HL-60 (cell line): ENCODE measurements at regions not wholly inside any gene's neighbourhood (a gene's known extent, or its start where the extent isn't known, plus 50 kb on each side); places are given as distances from the start of the nearest gene placed in this dataset.

Experiments used
- DNase-seq, 2 experiments: peaks; one replicate each; pipeline ENCODE4 v3.0.0-alpha.2; 2010 to 2020; ENCODE audit warnings: low read depth in 1 of 2, low spot score in 1 of 2
- H3K27ac ChIP-seq: fragments of 250-450 bp; sonication (Bioruptor Pico); replicated peaks from 2 replicates; pipeline ENCODE4 v1.5.1; 2020; ENCODE audit warnings: mild to moderate bottlenecking, moderate library complexity
- H3K27me3 ChIP-seq: fragments of 250-450 bp; sonication (Bioruptor Pico); 2 replicates; pipeline ENCODE4 v1.5.1; 2021; ENCODE audit warnings: mild to moderate bottlenecking, moderate library complexity; ENCODE audit not compliant: insufficient read depth, poor library complexity, severe bottlenecking
- H3K4me3 ChIP-seq: replicated peaks from 2 replicates; pipeline ENCODE4 v1.5.1; 2011; ENCODE audit warnings: mild to moderate bottlenecking, control low read depth, low read length; ENCODE audit not compliant: insufficient read depth
- GABPA ChIP-seq: IDR thresholded peaks from 2 replicates; pipeline ENCODE4 v1.6.1; 2012; ENCODE audit warnings: low read depth
- POLR2AphosphoS5 ChIP-seq: IDR thresholded peaks from 2 replicates; pipeline ENCODE4 v1.6.1; 2012; ENCODE audit warnings: low read depth
- SPI1 ChIP-seq: IDR thresholded peaks from 2 replicates; pipeline ENCODE4 v1.6.1; 2012; ENCODE audit warnings: low read depth, mild to moderate bottlenecking, borderline replicate concordance
- TF ChIP-seq, protein P1 (sequence below): IDR thresholded peaks from 2 replicates; pipeline ENCODE4 v1.6.1; 2012; ENCODE audit warnings: low read depth; ENCODE audit not compliant: insufficient replicate concordance
- TF ChIP-seq, protein P2 (sequence below): IDR thresholded peaks from one replicate; pipeline ENCODE4 v1.5.1; 2011; ENCODE audit warnings: low read length, control low read depth, inconsistent platforms; ENCODE audit not compliant: insufficient read depth

DNA sequence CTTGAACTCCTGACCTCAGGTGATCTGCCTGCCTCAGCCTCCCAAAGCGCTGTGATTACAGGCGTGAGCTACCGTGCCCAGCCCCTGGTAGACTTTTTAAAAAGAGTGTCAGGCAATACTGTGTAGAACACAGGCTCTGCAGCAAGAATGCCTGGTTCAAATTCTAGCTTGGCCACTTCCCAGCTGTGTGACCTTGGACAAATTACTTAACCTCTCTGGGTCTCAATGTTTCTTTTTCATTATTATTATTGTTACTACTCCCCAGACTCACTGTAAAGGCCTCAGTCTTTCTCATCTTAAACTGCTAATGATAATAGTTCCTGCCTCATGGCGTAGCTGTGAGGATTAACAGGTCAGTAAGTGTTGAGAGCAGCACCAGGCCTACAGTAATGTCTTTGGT, 114.3 kb downstream of the LITAF start:
- no peak overlapping the region; the same call in 1 of the 2 replicates for H3K27ac ChIP-seq
- no peak for DNase-seq
- no peak for TF ChIP-seq POLR2AphosphoS5
- no peak for TF ChIP-seq SPI1
- TF ChIP-seq GABPA = no peak
- TF ChIP-seq, protein P1, sequence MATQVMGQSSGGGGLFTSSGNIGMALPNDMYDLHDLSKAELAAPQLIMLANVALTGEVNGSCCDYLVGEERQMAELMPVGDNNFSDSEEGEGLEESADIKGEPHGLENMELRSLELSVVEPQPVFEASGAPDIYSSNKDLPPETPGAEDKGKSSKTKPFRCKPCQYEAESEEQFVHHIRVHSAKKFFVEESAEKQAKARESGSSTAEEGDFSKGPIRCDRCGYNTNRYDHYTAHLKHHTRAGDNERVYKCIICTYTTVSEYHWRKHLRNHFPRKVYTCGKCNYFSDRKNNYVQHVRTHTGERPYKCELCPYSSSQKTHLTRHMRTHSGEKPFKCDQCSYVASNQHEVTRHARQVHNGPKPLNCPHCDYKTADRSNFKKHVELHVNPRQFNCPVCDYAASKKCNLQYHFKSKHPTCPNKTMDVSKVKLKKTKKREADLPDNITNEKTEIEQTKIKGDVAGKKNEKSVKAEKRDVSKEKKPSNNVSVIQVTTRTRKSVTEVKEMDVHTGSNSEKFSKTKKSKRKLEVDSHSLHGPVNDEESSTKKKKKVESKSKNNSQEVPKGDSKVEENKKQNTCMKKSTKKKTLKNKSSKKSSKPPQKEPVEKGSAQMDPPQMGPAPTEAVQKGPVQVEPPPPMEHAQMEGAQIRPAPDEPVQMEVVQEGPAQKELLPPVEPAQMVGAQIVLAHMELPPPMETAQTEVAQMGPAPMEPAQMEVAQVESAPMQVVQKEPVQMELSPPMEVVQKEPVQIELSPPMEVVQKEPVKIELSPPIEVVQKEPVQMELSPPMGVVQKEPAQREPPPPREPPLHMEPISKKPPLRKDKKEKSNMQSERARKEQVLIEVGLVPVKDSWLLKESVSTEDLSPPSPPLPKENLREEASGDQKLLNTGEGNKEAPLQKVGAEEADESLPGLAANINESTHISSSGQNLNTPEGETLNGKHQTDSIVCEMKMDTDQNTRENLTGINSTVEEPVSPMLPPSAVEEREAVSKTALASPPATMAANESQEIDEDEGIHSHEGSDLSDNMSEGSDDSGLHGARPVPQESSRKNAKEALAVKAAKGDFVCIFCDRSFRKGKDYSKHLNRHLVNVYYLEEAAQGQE = no peak
- TF ChIP-seq, protein P2, sequence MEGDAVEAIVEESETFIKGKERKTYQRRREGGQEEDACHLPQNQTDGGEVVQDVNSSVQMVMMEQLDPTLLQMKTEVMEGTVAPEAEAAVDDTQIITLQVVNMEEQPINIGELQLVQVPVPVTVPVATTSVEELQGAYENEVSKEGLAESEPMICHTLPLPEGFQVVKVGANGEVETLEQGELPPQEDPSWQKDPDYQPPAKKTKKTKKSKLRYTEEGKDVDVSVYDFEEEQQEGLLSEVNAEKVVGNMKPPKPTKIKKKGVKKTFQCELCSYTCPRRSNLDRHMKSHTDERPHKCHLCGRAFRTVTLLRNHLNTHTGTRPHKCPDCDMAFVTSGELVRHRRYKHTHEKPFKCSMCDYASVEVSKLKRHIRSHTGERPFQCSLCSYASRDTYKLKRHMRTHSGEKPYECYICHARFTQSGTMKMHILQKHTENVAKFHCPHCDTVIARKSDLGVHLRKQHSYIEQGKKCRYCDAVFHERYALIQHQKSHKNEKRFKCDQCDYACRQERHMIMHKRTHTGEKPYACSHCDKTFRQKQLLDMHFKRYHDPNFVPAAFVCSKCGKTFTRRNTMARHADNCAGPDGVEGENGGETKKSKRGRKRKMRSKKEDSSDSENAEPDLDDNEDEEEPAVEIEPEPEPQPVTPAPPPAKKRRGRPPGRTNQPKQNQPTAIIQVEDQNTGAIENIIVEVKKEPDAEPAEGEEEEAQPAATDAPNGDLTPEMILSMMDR = no peak
- no peak overlapping the region for H3K4me3 ChIP-seq
- no peaks in the 10 kb centered on the region for H3K27me3 ChIP-seq

DNA sequence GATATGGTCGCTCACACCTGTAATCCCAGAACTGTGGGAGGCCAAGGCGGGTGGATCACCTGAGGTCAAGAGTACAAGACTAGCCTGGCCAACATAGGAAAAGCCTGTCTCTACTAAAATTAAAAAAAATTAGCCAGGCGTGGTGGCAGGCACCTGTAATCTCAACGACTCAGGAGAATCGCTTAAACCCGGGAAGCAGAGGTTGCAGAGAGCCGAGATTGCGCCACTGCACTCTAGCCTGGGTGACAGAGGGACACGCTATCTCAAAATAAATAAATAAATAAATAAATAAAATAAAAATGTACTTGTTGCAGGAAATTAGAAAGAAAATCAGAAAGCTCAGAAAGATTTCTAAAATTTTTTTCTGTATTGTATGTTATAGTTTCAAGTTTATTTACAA, 113.9 kb downstream of the LITAF start:
- no peak overlapping the region; the same call in 1 of the 2 replicates for H3K27ac ChIP-seq
- no peak for DNase-seq
- H3K4me3 ChIP-seq = no peak overlapping the region
- no peak for TF ChIP-seq SPI1
- no peak for TF ChIP-seq GABPA
- TF ChIP-seq, protein P2 = no peak
- TF ChIP-seq, protein P1 = no peak
- TF ChIP-seq POLR2AphosphoS5 = no peak
- H3K27me3 ChIP-seq = no peaks in the 10 kb centered on the region

DNA sequence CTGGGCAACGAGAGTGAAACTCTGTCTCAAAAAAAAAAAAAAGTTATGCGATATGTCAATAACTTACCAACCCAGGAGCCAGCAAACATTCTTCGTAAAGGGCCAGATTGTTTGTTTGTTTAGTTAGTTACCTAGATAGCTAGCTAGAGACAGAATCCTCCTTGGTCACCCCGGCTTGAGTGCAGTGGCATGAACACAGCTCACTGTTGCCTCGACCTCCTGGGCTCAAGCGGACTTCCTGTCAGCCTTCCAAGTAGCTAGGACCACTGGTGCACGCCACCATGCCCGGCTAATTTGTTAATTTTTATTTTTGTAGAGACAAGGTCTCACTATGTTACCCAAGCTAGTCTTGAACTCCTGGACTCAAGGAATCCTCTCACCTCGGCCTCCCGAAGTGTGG, 113.0 kb downstream of the LITAF start:
- no peak for DNase-seq
- no peak for TF ChIP-seq GABPA
- TF ChIP-seq SPI1 = no peak
- no peak for TF ChIP-seq POLR2AphosphoS5
- TF ChIP-seq, protein P2 = no peak
- TF ChIP-seq, protein P1 = no peak

More for the DNA sequence above, 113.0 kb downstream of the LITAF start:
- Histone ChIP-seq H3K27me3 (no peaks in the 10 kb centered on the region), H3K27ac (no peak overlapping the region), H3K4me3 (no peak overlapping the region)
